Type B pancreatic cell (in vitro differentiated cells): ENCODE measurements at regions not wholly inside any gene's neighbourhood (a gene's known extent, or its start where the extent isn't known, plus 50 kb on each side); places are given as distances from the start of the nearest gene placed in this dataset.

Source experiments
- DNase-seq: peaks from one replicate; pipeline ENCODE4 v3.0.0; 2021; ENCODE audit warnings: mixed read lengths; ENCODE audit not compliant: unreplicated experiment; ENCODE audit errors: extremely low spot score
- H3K27ac Mint-ChIP-seq: 2 replicates; pipeline ENCODE4 v1.8.0; 2021; ENCODE audit warnings: mild to moderate bottlenecking, mixed read lengths
- H3K27me3 Mint-ChIP-seq: 2 replicates; pipeline ENCODE4 v1.8.0; 2021; ENCODE audit warnings: mixed read lengths
- H3K36me3 Mint-ChIP-seq: 2 replicates; pipeline ENCODE4 v1.8.0; 2021; ENCODE audit warnings: mixed read lengths
- H3K4me1 Mint-ChIP-seq: one replicate; pipeline ENCODE4 v1.8.0; 2021; ENCODE audit warnings: mixed read lengths; ENCODE audit not compliant: unreplicated experiment
- H3K4me3 Mint-ChIP-seq: 2 replicates; pipeline ENCODE4 v1.8.0; 2021; ENCODE audit warnings: mild to moderate bottlenecking, mixed read lengths
- H3K9me3 Mint-ChIP-seq: 2 replicates; pipeline ENCODE4 v1.8.0; 2021; ENCODE audit warnings: mixed read lengths
- CTCF ChIP-seq: fragments of 200-600 bp; sonication (generic); conservative IDR thresholded peaks from 2 replicates; pipeline ENCODE4 v1.5.0; 2021; ENCODE audit warnings: antibody characterized with exemption, mild to moderate bottlenecking

- no peak overlapping the region for H3K27ac Mint-ChIP-seq
- TF ChIP-seq CTCF, result no peak
- H3K36me3 Mint-ChIP-seq, result no peaks in the 10 kb centered on the region
- H3K27me3 Mint-ChIP-seq, result no peaks in the 10 kb centered on the region
- no peak overlapping the region for H3K4me3 Mint-ChIP-seq
- H3K4me1 Mint-ChIP-seq, result peaks cover 11% of the 10 kb centered on the region
- no peak for DNase-seq
- H3K9me3 Mint-ChIP-seq, result no peaks in the 10 kb centered on the region
These were observed 138.1 kb upstream of the KL start for GRCh38 chr13:32878163-32878562.

GRCh38 chr13:32880636-32881035, 135.6 kb upstream of the KL start:
- Mint-ChIP-seq H3K36me3 (no peaks in the 10 kb centered on the region), H3K9me3 (no peaks in the 10 kb centered on the region), H3K27me3 (no peaks in the 10 kb centered on the region), H3K4me3 (no peak overlapping the region), H3K27ac (no peak overlapping the region), H3K4me1 (peaks cover 18% of the 10 kb centered on the region)
- no peak for TF ChIP-seq CTCF
- peak; percentile 15 for DNase-seq

- H3K4me1 Mint-ChIP-seq, result peaks cover 18% of the 10 kb centered on the region
- H3K36me3 Mint-ChIP-seq, result no peaks in the 10 kb centered on the region
- peak; percentile 3 for DNase-seq
- no peak for TF ChIP-seq CTCF
- H3K27ac Mint-ChIP-seq, result no peak overlapping the region
- no peaks in the 10 kb centered on the region for H3K27me3 Mint-ChIP-seq
- H3K9me3 Mint-ChIP-seq, result no peaks in the 10 kb centered on the region
- no peak overlapping the region for H3K4me3 Mint-ChIP-seq
These were observed 135.0 kb upstream of the KL start for GRCh38 chr13:32881074-32881776.

- no peak overlapping the region for H3K27ac Mint-ChIP-seq
These were observed 134.5 kb upstream of the KL start for GRCh38 chr13:32881777-32882145.

GRCh38 chr13:32882691-32883090, 133.5 kb upstream of the KL start:
- H3K4me3 Mint-ChIP-seq, result no peak overlapping the region
- no peak for TF ChIP-seq CTCF
- H3K4me1 Mint-ChIP-seq, result peaks cover 18% of the 10 kb centered on the region
- no peaks in the 10 kb centered on the region for H3K27me3 Mint-ChIP-seq
- H3K36me3 Mint-ChIP-seq, result no peaks in the 10 kb centered on the region
- no peak overlapping the region for H3K27ac Mint-ChIP-seq
- no peaks in the 10 kb centered on the region for H3K9me3 Mint-ChIP-seq
- DNase-seq, result no peak

More at GRCh38 chr13:32881777-32882145, 134.5 kb upstream of the KL start:
- no peaks in the 10 kb centered on the region for H3K27me3 Mint-ChIP-seq
- peak; percentile 0 for DNase-seq
- no peaks in the 10 kb centered on the region for H3K9me3 Mint-ChIP-seq
- H3K36me3 Mint-ChIP-seq, result no peaks in the 10 kb centered on the region
- H3K4me1 Mint-ChIP-seq, result peaks cover 18% of the 10 kb centered on the region
- H3K4me3 Mint-ChIP-seq, result no peak overlapping the region
- no peak for TF ChIP-seq CTCF
